ENCODE measurements at regions not wholly inside any gene's neighbourhood (a gene's known extent, or its start where the extent isn't known, plus 50 kb on each side); places are given as distances from the start of the nearest gene placed in this dataset.

- Mint-ChIP-seq H3K9me3 (no peaks in the 10 kb centered on the region), H3K27ac (no peak overlapping the region), H3K27me3 (peaks cover 0 to 9% of the 10 kb centered on the region in 2 donors), H3K4me3 (no peak overlapping the region), H3K4me1 (ENCODE audit: low read depth in 2 of 2) (no peaks in the 10 kb centered on the region), H3K36me3 (ENCODE audit: insufficient read depth) (no peaks in the 10 kb centered on the region)
- DNase-seq (no peak), ATAC-seq (replicated peaks) (no peak)
Observed at GRCh38 chr3:178270838-178271237, 265.4 kb upstream of the KCNMB2 start.

DNA sequence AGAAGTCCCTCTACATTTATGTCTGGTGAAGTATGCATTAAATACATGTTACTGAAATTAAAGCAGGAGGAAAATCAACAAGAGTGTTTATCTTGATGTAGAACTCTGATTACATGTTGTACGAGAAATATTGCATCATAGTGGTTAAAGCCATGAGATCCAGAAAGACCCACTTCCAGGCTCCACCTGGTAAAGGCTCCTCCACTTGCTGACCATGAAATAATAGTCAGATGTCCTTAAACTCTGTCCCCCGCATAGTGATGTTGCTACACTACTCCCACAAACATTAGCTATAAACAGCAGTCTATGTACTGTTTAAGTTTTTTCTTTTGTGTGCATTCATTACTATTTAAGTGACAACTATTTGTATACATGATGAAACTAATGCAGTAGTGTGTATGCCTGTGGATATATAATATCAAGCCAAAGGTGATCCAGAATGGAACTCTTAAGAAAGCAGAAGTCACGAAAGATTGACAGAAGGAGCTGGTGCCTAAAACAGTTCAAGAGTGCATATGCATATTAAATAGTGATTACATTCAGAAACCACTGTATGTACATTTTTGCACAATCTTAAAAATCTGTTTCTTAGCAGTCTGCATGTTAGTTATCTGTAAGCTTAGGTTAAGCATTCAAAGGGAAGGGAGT lies 264.4 kb upstream of the KCNMB2 start:
- H3K27ac Mint-ChIP-seq: no peak overlapping the region
- no peaks in the 10 kb centered on the region for H3K36me3 Mint-ChIP-seq (ENCODE audit: insufficient read depth)
- no peaks in the 10 kb centered on the region for H3K9me3 Mint-ChIP-seq
- DNase-seq (no peak), ATAC-seq (replicated peaks) (no peak)
- H3K4me1 Mint-ChIP-seq (ENCODE audit: low read depth in 2 of 2): no peaks in the 10 kb centered on the region
- H3K4me3 Mint-ChIP-seq: no peak overlapping the region
- H3K27me3 Mint-ChIP-seq: peaks cover 0 to 9% of the 10 kb centered on the region in 2 donors

- no peaks in the 10 kb centered on the region for H3K9me3 Mint-ChIP-seq
Observed at GRCh38 chr3:178272841-178273240, 263.4 kb upstream of the KCNMB2 start.

DNA sequence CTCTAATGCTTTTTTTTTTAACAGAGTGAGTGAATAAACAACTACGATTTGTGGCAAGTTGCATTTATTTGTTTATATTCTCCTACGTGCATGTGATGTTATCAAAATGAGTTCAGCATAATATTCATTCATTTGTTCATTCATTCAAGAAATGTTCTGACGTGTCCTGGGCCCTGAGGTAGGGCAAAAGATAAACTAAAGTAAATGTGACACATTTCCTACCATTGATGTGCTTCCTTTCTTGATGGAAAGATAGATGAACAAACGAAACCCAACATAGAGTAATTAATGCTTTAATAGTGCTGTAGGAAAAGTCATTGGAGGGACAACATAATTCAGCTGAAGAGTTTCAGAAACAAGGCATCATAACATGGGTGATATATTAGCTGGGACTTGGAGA lies 261.5 kb upstream of the KCNMB2 start:
- no peak overlapping the region for H3K27ac Mint-ChIP-seq
- ATAC-seq (replicated peaks): no peak
- H3K36me3 Mint-ChIP-seq (ENCODE audit: insufficient read depth): no peaks in the 10 kb centered on the region

More at GRCh38 chr3:178272841-178273240, 263.4 kb upstream of the KCNMB2 start:
- Mint-ChIP-seq H3K27me3 (peaks cover 0 to 9% of the 10 kb centered on the region in 2 donors), H3K4me3 (no peak overlapping the region), H3K36me3 (ENCODE audit: insufficient read depth) (no peaks in the 10 kb centered on the region), H3K4me1 (ENCODE audit: low read depth in 2 of 2) (no peaks in the 10 kb centered on the region), H3K27ac (no peak overlapping the region)
- ATAC-seq (replicated peaks): no peak
- no peak for DNase-seq

DNA sequence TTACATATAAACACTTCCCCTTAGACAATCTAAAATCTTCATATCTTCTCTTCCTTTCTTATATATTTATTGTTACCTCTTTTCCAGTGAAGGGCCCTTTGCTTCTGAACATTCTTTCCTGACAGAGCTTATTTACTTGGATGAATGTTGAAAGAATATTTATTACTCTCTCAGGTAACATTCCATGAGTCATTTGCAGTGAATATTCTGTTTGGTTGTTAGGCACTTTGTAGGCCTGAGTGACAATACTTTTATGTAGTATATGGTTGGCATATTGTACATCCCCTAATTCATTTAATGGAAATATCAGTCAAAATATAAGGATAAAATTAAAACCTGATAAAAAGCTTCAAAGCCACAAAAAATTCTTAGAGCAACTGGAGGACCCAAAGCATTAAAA lies 260.9 kb upstream of the KCNMB2 start:
- ATAC-seq (replicated peaks) (no peak), DNase-seq (no peak)
- Mint-ChIP-seq H3K4me3 (no peak overlapping the region), H3K4me1 (ENCODE audit: low read depth in 2 of 2) (no peaks in the 10 kb centered on the region), H3K27me3 (peaks cover 0 to 9% of the 10 kb centered on the region in 2 donors), H3K36me3 (ENCODE audit: insufficient read depth) (no peaks in the 10 kb centered on the region), H3K9me3 (peaks cover 10 to 11% of the 10 kb centered on the region in 2 donors), H3K27ac (no peak overlapping the region)

More for the DNA sequence above, 261.5 kb upstream of the KCNMB2 start:
- Mint-ChIP-seq H3K4me1 (ENCODE audit: low read depth in 2 of 2) (no peaks in the 10 kb centered on the region), H3K27me3 (peaks cover 0 to 9% of the 10 kb centered on the region in 2 donors), H3K9me3 (peaks cover 7 to 8% of the 10 kb centered on the region in 2 donors), H3K4me3 (no peak overlapping the region)
- no peak for DNase-seq

DNA sequence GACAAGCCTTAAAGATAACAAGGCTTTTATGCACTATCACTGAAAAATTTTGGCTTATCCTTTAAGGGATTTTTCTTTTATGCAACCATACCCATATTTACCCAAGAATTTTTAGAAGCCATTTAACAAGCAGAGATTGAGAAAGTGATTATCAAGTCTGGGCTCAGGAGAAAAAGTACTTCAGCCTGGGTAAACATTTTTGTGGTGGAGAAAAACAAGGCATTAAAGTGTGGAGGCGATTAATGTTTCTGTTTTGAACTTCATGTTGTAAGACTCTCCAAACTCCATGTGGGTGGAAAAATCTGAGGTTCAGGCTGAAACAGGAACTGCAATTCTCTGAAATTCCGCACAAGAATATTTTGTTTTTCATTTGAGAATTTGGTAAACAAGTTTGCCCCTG lies 260.4 kb upstream of the KCNMB2 start:
- no peaks in the 10 kb centered on the region for H3K4me1 Mint-ChIP-seq (ENCODE audit: low read depth in 2 of 2)
- no peak overlapping the region for H3K27ac Mint-ChIP-seq
- peaks cover 0 to 8% of the 10 kb centered on the region in 2 donors for H3K27me3 Mint-ChIP-seq
- H3K9me3 Mint-ChIP-seq: peaks cover 10 to 11% of the 10 kb centered on the region in 2 donors
- no peaks in the 10 kb centered on the region for H3K36me3 Mint-ChIP-seq (ENCODE audit: insufficient read depth)
- no peak for DNase-seq
- no peak for ATAC-seq (replicated peaks)
- no peak overlapping the region for H3K4me3 Mint-ChIP-seq

- Mint-ChIP-seq H3K27ac (no peak overlapping the region), H3K36me3 (ENCODE audit: insufficient read depth) (no peaks in the 10 kb centered on the region), H3K9me3 (peaks cover 10 to 11% of the 10 kb centered on the region in 2 donors), H3K4me1 (ENCODE audit: low read depth in 2 of 2) (no peaks in the 10 kb centered on the region), H3K27me3 (peaks cover 0 to 1% of the 10 kb centered on the region in 2 donors), H3K4me3 (no peak overlapping the region)
- no peak for DNase-seq
- no peak for ATAC-seq (replicated peaks)
Observed at GRCh38 chr3:178277605-178278004, 258.6 kb upstream of the KCNMB2 start.

GRCh38 chr3:178283561-178283960 lies 252.7 kb upstream of the KCNMB2 start:
- Mint-ChIP-seq H3K4me3 (no peak overlapping the region), H3K27ac (no peak overlapping the region), H3K36me3 (ENCODE audit: insufficient read depth) (no peaks in the 10 kb centered on the region), H3K4me1 (ENCODE audit: low read depth in 2 of 2) (no peaks in the 10 kb centered on the region), H3K9me3 (peaks cover 8 to 11% of the 10 kb centered on the region in 2 donors), H3K27me3 (peaks cover 12 to 18% of the 10 kb centered on the region in 2 donors)
- DNase-seq (no peak), ATAC-seq (replicated peaks) (no peak)

DNA sequence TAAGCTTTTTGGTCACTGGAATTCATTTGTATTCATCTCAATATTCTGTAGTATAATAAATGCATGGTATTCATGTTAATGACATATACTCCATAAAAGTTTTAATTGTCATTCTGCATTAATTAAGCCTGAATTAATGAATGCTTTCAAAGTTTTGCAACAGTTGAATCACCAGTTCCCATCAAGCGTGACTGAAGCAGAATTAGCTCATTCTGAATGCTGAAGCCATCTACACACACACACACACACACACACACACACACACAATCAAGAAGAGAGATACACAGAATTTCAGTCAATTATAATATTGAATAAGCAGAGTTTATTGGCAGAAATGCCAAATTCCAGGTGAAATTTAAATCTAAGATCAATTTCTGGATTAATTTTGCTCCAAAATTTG lies 252.1 kb upstream of the KCNMB2 start:
- no peak for ATAC-seq (replicated peaks)
- no peaks in the 10 kb centered on the region for H3K4me1 Mint-ChIP-seq (ENCODE audit: low read depth in 2 of 2)

GRCh38 chr3:178288074-178288473 lies 248.2 kb upstream of the KCNMB2 start:
- ATAC-seq (replicated peaks): no peak
- DNase-seq: no peak
- no peak overlapping the region for H3K27ac Mint-ChIP-seq
- no peaks in the 10 kb centered on the region for H3K9me3 Mint-ChIP-seq
- no peak overlapping the region for H3K4me3 Mint-ChIP-seq
- no peaks in the 10 kb centered on the region for H3K36me3 Mint-ChIP-seq (ENCODE audit: insufficient read depth)
- peaks cover 12 to 18% of the 10 kb centered on the region in 2 donors for H3K27me3 Mint-ChIP-seq
- no peaks in the 10 kb centered on the region for H3K4me1 Mint-ChIP-seq (ENCODE audit: low read depth in 2 of 2)

More for the DNA sequence above, 252.1 kb upstream of the KCNMB2 start:
- Mint-ChIP-seq H3K36me3 (ENCODE audit: insufficient read depth) (no peaks in the 10 kb centered on the region), H3K9me3 (peaks cover 7 to 9% of the 10 kb centered on the region in 2 donors), H3K27ac (no peak overlapping the region), H3K27me3 (peaks cover 12 to 18% of the 10 kb centered on the region in 2 donors), H3K4me3 (no peak overlapping the region)
- no peak for DNase-seq

DNA sequence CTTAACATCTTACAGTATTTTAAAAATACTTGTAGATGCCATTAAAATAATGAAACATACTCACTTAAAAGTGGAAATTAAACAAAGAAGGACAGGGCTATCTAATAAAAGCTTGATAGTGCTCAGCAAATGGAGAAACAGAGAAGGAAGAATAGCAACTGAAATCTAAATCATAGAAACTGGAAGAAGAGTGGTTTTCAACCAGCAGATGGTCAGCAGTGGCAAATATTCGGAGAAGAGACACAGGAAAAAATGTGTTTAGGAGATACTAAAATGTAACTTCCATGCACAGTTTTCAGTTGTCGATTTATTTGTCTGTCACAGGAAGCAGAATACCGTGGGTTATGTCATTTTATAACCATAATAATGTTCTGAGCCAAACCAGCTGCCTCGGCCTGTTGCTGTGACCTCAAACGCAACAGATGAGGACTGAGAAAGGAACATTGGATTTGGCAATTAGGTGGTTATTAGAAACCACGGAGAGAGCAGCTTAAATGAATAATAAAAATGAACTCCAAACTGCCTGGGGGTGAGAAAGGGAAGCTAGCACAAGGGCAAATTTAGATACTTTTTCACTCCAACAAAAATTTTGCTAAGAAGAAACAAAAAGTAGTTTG lies 246.6 kb upstream of the KCNMB2 start:
- Mint-ChIP-seq H3K36me3 (ENCODE audit: insufficient read depth) (no peaks in the 10 kb centered on the region), H3K4me3 (no peak overlapping the region), H3K9me3 (no peaks in the 10 kb centered on the region), H3K4me1 (ENCODE audit: low read depth in 2 of 2) (no peaks in the 10 kb centered on the region), H3K27me3 (peaks cover 19 to 26% of the 10 kb centered on the region in 2 donors), H3K27ac (no peak overlapping the region)
- ATAC-seq (replicated peaks): no peak
- no peak for DNase-seq

GRCh38 chr3:178291574-178292370 lies 244.5 kb upstream of the KCNMB2 start:
- H3K27ac Mint-ChIP-seq: no peak overlapping the region
- DNase-seq (no peak), ATAC-seq (replicated peaks) (no peak)
- H3K36me3 Mint-ChIP-seq (ENCODE audit: insufficient read depth): no peaks in the 10 kb centered on the region
- no peak overlapping the region for H3K4me3 Mint-ChIP-seq
- H3K4me1 Mint-ChIP-seq (ENCODE audit: low read depth in 2 of 2): no peaks in the 10 kb centered on the region
- H3K9me3 Mint-ChIP-seq: no peaks in the 10 kb centered on the region
- H3K27me3 Mint-ChIP-seq: peaks cover 12 to 19% of the 10 kb centered on the region in 2 donors

- Mint-ChIP-seq H3K4me1 (ENCODE audit: low read depth in 2 of 2) (no peaks in the 10 kb centered on the region), H3K27ac (no peak overlapping the region), H3K27me3 (peaks cover 7 to 14% of the 10 kb centered on the region in 2 donors), H3K9me3 (no peaks in the 10 kb centered on the region), H3K36me3 (ENCODE audit: insufficient read depth) (no peaks in the 10 kb centered on the region), H3K4me3 (no peak overlapping the region)
- ATAC-seq (replicated peaks) (no peak), DNase-seq (no peak)
Observed at GRCh38 chr3:178295292-178295912, 240.8 kb upstream of the KCNMB2 start.

Measured in effector memory CD8-positive, alpha-beta T cell (primary cell).